Neural cell (in vitro differentiated cells): ENCODE measurements at regions not wholly inside any gene's neighbourhood (a gene's known extent, or its start where the extent isn't known, plus 50 kb on each side); places are given as distances from the start of the nearest gene placed in this dataset.

Experiments
- CTCF ChIP-seq: fragments of 450-650 bp; IDR thresholded peaks from 2 replicates; pipeline ENCODE4 v1.5.1; 2014; ENCODE audit warnings: antibody characterized with exemption, mild to moderate bottlenecking, moderate library complexity; ENCODE audit not compliant: poor library complexity, severe bottlenecking
- EZH2 ChIP-seq: fragments of 200-600, 300-800 bp; shearing (Covaris generic), sonication (generic); IDR thresholded peaks from 2 replicates; pipeline ENCODE4 v1.6.1; 2014; ENCODE audit warnings: antibody characterized with exemption, low read length, borderline replicate concordance, mild to moderate bottlenecking; ENCODE audit not compliant: insufficient read depth, poor library complexity, severe bottlenecking
- MXI1 ChIP-seq: fragments of 450-650 bp; conservative IDR thresholded peaks from 2 replicates; pipeline ENCODE4 v1.6.1; 2014; ENCODE audit warnings: antibody characterized with exemption, mild to moderate bottlenecking; ENCODE audit not compliant: poor library complexity, severe bottlenecking
- RAD21 ChIP-seq: fragments of 450-650 bp; conservative IDR thresholded peaks from 2 replicates; pipeline ENCODE4 v1.6.1; 2014; ENCODE audit warnings: antibody characterized with exemption, mild to moderate bottlenecking, moderate library complexity
- TAF1 ChIP-seq: IDR thresholded peaks from 2 replicates; pipeline ENCODE4 v1.6.1; 2012; ENCODE audit warnings: low read depth

GRCh38 chr16:79923431-79923830 lies 322.9 kb upstream of the MAF start:
- TF ChIP-seq TAF1 (no peak), CTCF (no peak), EZH2 (no peak), MXI1 (no peak), RAD21 (no peak)
